ENCODE measurements at regions not wholly inside any gene's neighbourhood (a gene's known extent, or its start where the extent isn't known, plus 50 kb on each side); places are given as distances from the start of the nearest gene placed in this dataset.

- no peaks in the 10 kb centered on the region for H3K9me3 Mint-ChIP-seq (ENCODE audit: insufficient read depth)
- Histone ChIP-seq H3K9me3 (ENCODE audit: control extremely low read depth in 1 of 3, control insufficient read depth in 2 of 3, insufficient read depth in 1 of 3, low read length in 2 of 3) (peaks cover 0 to 6% (median 0%) of the 10 kb centered on the region in 3 donors), H4K20me1 (ENCODE audit: control insufficient read depth, insufficient read depth, low read length, poor library complexity, severe bottlenecking) (no peaks in the 10 kb centered on the region), H3K4me2 (replicated peaks; ENCODE audit: low read depth, low read length, poor library complexity, severe bottlenecking) (no peak overlapping the region), H2AFZ (ENCODE audit: insufficient read depth, low read depth, low read length, poor library complexity, severe bottlenecking) (no peak overlapping the region), H3K4me3 (ENCODE audit: control extremely low read depth in 1 of 5, extremely low read depth in 1 of 5, insufficient read depth in 1 of 5, low read depth in 2 of 5, low read length in 4 of 5) (no peak overlapping the region), H3K36me3 (replicated peaks in 1 of 2; ENCODE audit: control extremely low read depth in 1 of 2, control insufficient read depth in 1 of 2, extremely low read depth in 1 of 2, insufficient read depth in 2 of 2, low read length in 1 of 2) (no peaks in the 10 kb centered on the region), H3K4me1 (ENCODE audit: control insufficient read depth in 2 of 2, insufficient read depth in 2 of 2, low read length in 2 of 2) (no peaks in the 10 kb centered on the region), H3K9ac (ENCODE audit: low read length) (no peak overlapping the region), H3K79me2 (ENCODE audit: control insufficient read depth, insufficient read depth, low read length) (no peaks in the 10 kb centered on the region), H3K27ac (ENCODE audit: low read length in 2 of 2) (no peak overlapping the region), H3K27me3 (replicated peaks in 1 of 4; ENCODE audit: control extremely low read depth in 1 of 4, control insufficient read depth in 3 of 4, insufficient read depth in 4 of 4, low read length in 3 of 4) (no peaks in the 10 kb centered on the region)
- H3K27me3 Mint-ChIP-seq, result peaks cover 7% of the 10 kb centered on the region
- WGBS (ENCODE audit: insufficient coverage), result 14% methylated on average over 1 of the region's 3 CpGs
- ChIA-PET POLR2A (no interaction called here), CTCF (no interaction called here)
- no peaks in the 10 kb centered on the region for H3K4me1 Mint-ChIP-seq
- TF ChIP-seq CTCF (IDR thresholded peaks at IDR 0.05), result no peak
- no peak for TF ChIP-seq EZH2 (IDR thresholded peaks at IDR 0.05; ENCODE audit: borderline replicate concordance, insufficient read depth, low read depth, low read length, poor library complexity, severe bottlenecking)
- ATAC-seq (ENCODE audit: low read depth) (no peak), DNase-seq (no peak)
- H3K4me3 Mint-ChIP-seq, result no peak overlapping the region
- intact Hi-C loops (cut with micrococcal nuclease), result no loop called here
- no peak overlapping the region for H3K27ac Mint-ChIP-seq
These were observed 318.0 kb downstream of the GPAM start for GRCh38 chr10:111865550-111865949.

DNA sequence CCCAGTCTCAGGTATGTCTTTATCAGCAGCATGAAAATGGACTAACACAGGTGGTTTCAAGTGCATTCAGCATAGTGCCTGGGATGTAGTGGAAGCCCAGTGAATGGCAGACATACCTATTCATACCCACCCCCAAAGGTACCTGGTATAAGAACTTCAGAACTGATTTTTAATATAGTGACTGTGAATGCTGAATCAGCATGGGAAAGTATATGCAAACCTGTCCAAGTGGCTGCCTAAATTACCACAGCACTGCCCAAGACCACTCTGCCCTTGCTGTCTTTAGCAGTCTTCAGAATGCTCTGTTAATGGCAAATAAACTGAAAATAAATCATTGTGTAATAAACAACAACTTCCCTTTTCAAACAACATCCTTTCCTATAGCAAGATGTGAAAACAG lies 312.1 kb downstream of the GPAM start:
- ChIA-PET POLR2A (no interaction called here), CTCF (no interaction called here)
- H3K79me2 ChIP-seq (ENCODE audit: control insufficient read depth, insufficient read depth, low read length), result no peaks in the 10 kb centered on the region
- H3K27ac ChIP-seq (ENCODE audit: low read length in 2 of 2), result no peak overlapping the region
- H3K9me3 ChIP-seq (ENCODE audit: control extremely low read depth in 1 of 3, control insufficient read depth in 2 of 3, insufficient read depth in 1 of 3, low read length in 2 of 3), result peaks cover 0 to 6% (median 0%) of the 10 kb centered on the region in 3 donors
- H3K4me1 Mint-ChIP-seq, result no peaks in the 10 kb centered on the region
- no peaks in the 10 kb centered on the region for H3K36me3 ChIP-seq (replicated peaks in 1 of 2; ENCODE audit: control extremely low read depth in 1 of 2, control insufficient read depth in 1 of 2, extremely low read depth in 1 of 2, insufficient read depth in 2 of 2, low read length in 1 of 2)
- H3K9ac ChIP-seq (ENCODE audit: low read length), result no peak overlapping the region
- H3K4me3 Mint-ChIP-seq, result no peak overlapping the region
- H4K20me1 ChIP-seq (ENCODE audit: control insufficient read depth, insufficient read depth, low read length, poor library complexity, severe bottlenecking), result no peaks in the 10 kb centered on the region
- no peak overlapping the region for H3K27ac Mint-ChIP-seq
- DNase-seq, result no peak
- TF ChIP-seq CTCF (IDR thresholded peaks at IDR 0.05) (no peak), EZH2 (IDR thresholded peaks at IDR 0.05; ENCODE audit: borderline replicate concordance, insufficient read depth, low read depth, low read length, poor library complexity, severe bottlenecking) (no peak)
- H3K27me3 ChIP-seq (replicated peaks in 1 of 4; ENCODE audit: control extremely low read depth in 1 of 4, control insufficient read depth in 3 of 4, insufficient read depth in 4 of 4, low read length in 3 of 4), result no peaks in the 10 kb centered on the region
- no peak overlapping the region for H2AFZ ChIP-seq (ENCODE audit: insufficient read depth, low read depth, low read length, poor library complexity, severe bottlenecking)
- no peaks in the 10 kb centered on the region for H3K4me1 ChIP-seq (ENCODE audit: control insufficient read depth in 2 of 2, insufficient read depth in 2 of 2, low read length in 2 of 2)
- no peak overlapping the region for H3K4me2 ChIP-seq (replicated peaks; ENCODE audit: low read depth, low read length, poor library complexity, severe bottlenecking)
- no peak overlapping the region for H3K4me3 ChIP-seq (ENCODE audit: control extremely low read depth in 1 of 5, extremely low read depth in 1 of 5, insufficient read depth in 1 of 5, low read depth in 2 of 5, low read length in 4 of 5)
- no peaks in the 10 kb centered on the region for H3K27me3 Mint-ChIP-seq
- intact Hi-C loops (cut with micrococcal nuclease), result no loop called here
- no peaks in the 10 kb centered on the region for H3K9me3 Mint-ChIP-seq (ENCODE audit: insufficient read depth)
- ATAC-seq (ENCODE audit: low read depth), result no peak
